Suppressor macrophage treated with lipopolysaccharide for 1 hour (primary cell): ENCODE measurements at regions not wholly inside any gene's neighbourhood (a gene's known extent, or its start where the extent isn't known, plus 50 kb on each side); places are given as distances from the start of the nearest gene placed in this dataset.
"Not testable (repeated sequence)": the region's sequence is repeated elsewhere in the genome, so short reads cannot be mapped to it uniquely, and the experiment has no call there.

Experiments used
- DNase-seq, 3 donors: peaks; one replicate each; pipeline ENCODE4 v3.0.0-alpha.2; 2020 to 2022

DNA sequence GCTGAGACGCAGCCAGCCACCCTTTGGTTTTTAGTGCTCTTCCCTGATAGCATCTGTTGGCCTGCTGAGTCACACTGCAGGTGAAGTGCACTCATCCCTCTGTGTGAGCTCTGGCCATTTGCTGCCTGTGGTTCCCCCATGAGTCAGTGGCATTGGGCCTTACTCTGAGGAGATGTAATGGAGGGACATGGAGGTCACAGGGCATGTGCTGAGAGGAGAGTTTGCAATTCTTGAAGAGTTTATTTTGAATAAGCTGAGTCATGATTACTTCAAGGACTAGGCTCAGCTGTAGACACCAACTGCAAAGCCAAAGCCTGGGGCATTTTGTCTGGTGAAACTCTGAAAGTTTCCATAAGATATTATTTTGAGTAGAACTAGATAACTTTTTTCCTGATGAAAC lies 200.3 kb downstream of the BCL2L11 start:
- peak; percentile 38 to 64 (median 50) for DNase-seq

DNA sequence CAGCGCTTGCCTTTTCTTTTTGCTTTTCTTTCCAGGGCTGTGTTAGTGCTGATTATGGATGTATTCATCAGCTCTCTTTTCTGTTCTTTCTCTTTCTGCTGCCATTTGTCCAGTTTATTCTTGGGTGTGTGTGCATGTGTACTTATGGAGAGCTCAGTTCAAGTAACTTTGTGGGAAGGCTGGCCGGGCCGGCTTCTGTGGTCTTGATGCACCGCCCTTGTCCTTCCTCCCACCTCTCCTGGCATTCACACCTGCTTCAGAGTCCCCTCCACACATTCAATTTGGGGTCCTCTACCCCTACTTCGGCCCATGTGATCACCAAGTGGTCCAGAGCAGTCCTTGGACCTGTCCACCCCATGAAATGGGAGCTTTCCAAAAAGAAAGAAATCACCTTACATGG lies 202.7 kb downstream of the BCL2L11 start:
- DNase-seq: not testable (repeated sequence)

DNA sequence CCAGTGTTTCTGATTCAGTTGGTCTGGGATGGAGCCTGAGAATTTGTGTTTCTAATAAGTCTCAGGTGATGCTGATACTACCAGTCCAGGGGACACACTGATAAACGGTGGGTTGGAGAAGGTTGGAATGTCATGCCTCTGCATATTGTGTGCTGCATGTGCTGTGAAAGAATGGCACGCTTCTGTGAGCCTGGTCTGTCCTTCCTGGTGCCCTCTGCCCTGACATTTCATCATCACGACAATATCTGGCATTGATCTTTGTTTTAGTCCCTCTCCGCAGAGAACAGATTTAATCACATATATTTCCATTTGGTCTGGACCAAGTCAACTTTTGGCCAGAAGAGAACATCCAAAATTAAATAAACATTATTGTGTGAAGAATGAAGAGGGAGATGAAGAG lies 207.0 kb downstream of the BCL2L11 start:
- not testable (repeated sequence) for DNase-seq

DNA sequence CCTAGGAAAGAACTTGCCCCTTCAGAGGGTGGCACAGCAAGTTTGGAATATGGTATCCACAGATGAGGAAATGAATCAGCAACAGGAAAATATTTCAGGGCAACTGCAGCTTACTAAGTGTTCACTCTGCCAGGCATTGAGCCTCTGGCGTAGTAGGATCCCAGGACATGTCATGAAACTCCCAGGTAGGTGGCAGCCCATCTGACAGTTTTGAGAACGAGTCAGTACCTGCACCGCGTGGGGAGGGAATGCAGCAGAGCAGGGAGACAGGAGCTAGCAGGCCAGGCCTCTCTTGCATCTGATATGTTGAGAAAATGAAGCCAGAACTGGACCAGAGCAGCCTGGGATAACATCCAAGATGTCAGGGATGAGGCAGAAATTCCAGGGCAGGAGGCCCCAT lies 208.6 kb downstream of the BCL2L11 start:
- not testable (repeated sequence) for DNase-seq

DNA sequence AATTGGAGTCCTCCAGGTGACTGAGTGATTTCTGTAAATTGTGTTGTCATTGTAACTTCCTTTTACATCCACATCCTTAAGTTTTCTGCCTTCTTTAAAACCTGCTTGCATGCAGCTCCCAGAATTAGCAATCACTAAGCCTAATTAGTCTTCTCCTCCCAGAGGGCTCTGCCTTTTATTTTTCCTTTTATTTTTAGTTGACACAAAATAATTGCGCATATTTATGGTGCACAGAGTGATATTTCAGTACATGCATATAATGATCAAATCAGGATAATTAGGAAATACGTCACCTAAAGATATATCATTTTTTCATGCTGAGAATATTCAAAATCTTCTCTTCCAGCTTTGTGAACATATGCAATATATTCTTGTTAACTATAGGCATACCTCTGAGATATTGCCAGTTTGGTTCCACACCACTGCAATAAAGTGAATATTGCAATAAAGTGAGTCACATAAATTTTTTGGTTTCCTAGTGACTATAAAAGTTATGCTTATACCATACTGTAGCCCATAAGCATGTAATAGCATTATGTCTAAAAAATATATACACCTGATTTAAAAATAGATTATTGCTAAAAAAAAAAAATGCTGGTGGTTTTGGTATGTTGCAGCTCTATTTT lies 210.5 kb downstream of the BCL2L11 start:
- DNase-seq: not testable (repeated sequence)

DNA sequence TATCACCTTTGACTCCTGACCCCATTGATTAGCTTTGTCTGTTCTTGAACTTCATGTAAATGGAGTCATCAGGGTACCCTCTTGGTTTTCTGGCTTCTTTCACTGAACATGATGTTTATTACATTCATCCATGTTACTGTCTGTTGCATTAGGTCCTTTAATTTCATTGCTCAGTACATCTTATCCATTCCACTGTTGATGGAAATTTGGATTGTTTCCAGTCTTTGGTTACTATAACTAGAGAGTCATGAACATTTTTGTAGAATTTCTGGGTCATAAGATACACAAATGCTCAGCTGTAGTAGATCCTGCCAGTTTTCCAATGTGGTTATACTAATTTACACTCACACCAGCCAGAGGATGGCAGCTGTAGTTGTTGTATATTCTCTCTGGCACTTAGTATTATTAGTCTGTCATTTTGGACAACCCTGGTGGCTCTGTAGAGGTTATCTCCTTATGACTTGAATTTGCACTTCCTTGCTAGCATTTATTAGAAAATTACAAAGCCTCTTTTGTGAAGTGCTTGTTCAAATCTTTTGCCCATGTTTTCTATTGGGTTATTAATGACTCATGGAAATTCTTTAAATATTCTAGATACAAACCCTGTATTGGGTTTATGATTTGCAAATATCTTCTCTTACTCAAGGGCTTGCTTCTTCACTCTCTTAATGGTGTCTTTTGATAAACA lies 214.7 kb downstream of the BCL2L11 start:
- not testable (repeated sequence) for DNase-seq

DNA sequence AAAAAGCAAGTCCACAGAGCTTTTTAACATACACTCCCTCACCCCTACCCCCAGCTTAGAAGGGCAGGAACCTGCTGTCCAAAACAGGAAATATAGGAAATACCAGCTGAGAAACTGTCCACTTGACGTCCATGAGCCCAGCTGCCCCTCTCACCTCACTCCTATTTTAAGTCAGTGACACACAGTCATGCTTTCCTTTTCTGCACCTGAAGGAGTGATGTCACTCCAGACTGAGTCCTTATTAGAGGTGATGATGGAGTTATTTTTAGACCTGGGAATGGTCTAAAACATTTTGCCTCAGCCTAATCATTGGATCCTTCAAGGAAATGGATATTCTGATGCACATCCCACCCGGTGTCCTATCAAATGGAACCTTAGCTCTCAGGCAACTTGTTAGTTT lies 217.8 kb downstream of the BCL2L11 start:
- DNase-seq: not testable (repeated sequence)

DNA sequence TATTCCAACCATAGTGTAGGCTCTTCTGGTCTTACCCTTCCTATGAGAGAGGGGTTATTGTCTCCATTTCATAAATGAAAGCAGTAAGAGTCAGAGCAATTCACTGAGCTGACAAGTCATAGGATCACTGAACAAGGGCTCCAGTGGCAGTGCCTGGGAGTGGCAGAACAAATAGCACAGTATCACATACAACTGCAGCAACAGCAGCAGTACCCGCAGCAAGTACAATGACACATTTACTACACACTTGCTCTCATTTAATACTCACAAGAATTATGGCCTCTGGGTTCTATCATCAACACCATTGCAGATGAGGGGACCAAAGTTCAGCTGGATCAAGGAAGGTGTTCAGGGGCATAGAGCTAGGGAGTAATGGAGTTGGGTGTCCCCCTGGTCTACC lies 218.8 kb downstream of the BCL2L11 start:
- not testable (repeated sequence) for DNase-seq

DNA sequence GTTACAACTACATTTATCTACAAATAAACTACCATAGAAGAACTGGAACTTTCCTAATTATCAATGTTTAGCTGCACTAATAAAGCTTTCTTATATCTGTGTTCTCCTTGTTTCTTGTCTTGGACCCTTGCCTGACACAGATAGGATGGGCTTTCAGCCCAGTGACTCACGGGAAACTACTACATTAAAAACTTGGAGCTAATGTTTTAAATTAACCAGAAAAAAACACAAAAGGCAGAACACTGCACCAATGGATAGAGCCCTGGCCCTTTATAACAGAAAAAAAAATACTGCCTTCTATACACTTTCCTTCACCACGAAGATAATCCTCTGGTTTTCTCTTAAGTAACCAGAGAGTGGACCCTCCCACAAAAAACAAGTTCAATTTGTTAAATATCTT lies 223.9 kb downstream of the BCL2L11 start:
- not testable (repeated sequence) for DNase-seq

DNA sequence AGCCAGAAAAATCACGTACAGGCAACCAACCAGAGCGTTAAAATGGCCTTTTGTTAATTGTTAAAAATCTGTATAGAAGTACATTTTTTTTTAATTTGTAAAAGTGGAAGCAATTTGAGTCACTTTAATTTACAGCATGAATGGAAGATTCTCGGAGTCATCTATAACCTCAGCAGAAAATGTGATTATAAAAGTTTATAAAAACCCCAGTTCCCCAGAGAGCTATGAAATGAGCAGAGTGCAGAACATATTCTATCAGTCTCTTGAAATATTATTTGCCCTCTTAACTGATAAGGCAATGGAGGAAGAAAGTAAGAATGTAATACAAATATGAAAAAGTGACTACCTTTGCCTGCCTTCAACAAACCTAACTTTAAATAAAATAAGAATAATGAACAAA lies 224.7 kb downstream of the BCL2L11 start:
- DNase-seq: not testable (repeated sequence)

DNA sequence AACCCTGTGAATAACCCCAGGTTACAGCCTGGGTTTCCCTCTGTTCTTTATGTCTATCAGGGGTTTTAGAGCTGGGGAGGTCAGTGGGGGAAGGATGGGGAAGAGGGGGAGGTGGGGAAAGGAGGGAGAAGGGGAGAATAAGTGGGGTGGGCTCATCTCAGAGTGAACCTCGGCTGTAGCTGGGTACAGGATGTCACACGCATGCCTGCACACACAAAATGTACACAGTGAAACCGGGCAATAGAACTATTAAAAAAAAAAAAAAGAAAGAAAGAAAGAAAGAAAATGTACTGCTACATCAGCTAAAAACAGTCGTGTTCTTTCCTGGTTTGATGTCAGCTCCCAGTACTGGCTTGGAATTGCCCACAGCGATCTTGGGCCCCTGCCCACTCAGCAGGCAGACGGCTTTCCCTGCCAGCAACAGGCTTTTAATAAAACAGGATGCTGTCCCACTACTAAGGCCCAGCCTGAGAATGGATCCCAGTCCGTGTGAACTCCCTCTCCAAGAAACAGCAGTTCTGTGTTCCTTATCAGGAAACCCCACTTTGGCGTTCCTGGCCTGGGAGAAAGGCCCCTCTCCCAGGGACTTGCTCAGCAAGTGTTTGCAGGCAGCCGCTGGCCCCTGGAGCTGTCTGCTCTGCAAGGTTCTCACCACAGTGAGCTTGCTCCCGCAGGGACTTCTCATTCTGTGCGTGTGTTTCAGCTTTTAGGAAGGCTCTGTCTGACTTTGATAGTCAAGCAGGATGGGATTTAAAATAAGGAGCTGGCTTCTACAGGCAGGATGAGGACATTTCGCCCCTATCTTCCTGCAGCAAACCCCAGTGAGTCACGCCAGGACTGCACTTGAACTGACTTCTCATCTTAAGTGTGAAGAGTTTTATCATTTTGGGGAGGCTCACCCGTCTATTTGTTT lies 225.6 kb downstream of the BCL2L11 start:
- not testable (repeated sequence) for DNase-seq

DNA sequence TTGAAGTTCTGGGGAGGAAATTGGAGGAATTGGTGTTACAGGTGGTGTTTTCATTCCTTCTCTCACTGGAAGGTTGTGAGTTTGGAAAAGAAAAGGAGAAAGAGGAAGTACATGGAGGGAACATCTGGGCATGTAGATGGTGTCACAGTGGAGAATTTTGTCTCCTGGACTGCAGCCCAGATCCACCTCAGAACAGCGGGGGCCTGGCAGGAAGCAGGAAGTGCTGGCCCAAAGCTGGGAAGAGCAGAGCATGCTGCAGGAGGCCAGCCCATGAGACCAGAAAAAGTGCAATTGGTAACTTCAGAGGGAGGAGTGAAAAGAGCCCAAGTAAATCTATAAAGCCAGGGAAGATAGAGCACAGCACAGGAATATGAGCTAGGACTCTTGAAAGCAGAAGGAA lies 227.0 kb downstream of the BCL2L11 start:
- not testable (repeated sequence) for DNase-seq

DNA sequence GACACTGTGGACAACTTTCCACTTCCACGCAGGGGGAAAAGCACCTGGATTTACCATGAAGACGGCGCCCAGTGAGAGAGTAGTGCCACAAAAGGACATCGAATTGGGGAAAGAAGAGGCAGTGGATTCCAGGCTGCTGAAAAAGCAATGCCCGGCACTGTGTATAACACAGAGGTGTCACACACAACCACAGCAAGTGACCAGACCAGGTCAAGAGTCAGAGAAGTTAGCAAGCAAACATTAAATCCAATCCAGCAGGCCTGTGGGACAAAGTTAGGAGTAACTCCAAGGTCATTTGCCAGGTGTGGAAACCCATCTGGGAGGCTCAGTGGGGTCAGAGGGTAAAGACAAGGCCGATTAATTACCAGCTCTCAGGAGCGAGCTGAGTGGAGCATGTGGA lies 227.6 kb downstream of the BCL2L11 start:
- not testable (repeated sequence) for DNase-seq

DNA sequence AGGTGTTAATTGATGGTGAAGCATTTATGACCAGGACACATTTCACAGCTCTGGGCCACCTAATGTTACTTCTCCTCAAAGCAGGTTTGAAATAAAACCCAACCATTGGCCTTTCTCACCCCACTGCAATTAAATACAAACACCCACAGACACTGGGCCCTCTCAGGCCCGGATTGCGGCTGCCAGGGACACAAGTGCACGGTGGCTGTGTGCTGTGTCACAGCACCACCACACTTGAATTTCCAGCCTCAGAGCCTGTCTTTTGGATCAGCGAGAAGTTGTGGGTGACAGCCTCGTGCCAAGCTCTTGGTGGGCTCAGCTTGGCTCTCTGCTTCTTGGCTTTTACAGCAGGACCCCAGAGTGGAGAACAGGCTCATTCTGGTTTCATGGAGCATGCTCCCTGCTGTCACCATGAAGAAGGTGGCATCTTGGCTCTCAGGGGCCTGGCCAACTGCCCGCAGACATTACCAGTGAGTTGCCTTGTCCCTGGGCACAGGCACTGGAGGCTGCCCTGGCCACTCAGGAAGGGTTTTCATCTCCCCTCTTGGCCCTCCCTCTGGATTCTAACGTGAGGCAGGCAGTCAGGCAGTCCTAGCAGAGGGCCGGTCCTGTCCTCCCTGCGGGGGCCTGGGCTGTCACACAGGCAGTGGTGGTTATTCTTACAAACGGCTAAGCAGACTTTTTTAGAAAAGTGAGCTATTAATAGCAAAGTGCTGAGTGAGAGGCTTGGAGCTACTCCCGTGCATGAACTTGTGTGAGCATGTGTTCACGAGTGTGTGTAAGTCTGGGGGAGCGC lies 234.5 kb downstream of the BCL2L11 start:
- not testable (repeated sequence) for DNase-seq

DNA sequence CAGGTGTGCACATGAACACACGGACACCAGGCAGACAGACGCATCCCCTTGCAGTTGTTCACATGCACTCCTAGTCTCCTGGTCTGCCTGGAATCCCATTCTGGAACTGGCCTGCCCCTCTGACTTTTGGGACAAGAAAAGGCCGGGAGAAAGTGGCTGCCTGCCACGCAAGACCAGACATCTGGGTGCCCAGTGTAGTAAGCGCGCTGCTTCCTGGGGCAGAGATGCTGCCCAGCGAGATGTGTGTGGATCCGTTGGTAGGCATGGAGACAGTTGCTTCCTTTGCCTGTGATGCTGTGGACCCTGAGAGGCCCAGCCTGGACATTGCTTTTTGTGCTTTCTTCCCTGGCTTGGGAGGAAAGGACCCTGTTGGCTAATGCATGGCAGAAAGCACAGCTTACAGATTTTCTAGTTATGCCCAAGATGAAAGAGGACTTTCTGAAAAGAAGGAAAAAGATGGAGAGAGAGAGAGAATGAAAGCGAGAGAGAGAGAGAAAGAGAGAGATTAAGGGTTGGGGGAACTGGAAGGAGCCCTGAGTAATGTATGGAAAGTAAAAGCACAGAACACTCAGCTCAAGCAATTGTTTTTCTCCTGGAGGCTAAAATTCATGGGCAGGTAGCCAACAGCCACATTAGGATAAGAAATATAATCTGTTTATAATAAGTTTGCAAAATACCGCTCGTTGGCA lies 235.3 kb downstream of the BCL2L11 start:
- DNase-seq: not testable (repeated sequence)

DNA sequence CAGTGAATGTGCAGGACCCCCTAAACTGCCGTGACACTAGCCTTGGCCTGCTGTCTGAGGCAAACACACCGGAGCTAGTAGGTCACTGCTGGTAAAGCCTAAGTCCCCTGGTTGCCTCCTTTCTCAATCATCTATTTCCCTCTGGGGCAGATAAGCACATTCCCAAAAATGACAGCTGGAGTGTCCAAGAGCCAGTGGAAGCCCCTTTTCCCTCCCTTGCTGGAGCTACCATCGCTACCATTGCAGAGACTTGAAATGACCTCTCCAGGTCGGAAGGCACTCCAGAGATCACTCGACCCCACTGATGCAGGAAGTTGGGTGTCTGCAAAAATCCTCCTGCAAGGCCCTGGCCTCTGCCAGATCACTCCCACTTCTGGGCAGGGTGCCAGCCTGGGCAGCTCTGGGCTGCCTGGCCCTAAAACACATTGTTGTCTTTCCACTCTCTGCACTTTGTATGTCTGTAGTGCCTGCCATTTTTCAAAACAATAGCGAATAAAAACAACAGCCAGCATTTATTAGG lies 235.9 kb downstream of the BCL2L11 start:
- DNase-seq: peak in 1 of 3 donors; percentile 8

DNA sequence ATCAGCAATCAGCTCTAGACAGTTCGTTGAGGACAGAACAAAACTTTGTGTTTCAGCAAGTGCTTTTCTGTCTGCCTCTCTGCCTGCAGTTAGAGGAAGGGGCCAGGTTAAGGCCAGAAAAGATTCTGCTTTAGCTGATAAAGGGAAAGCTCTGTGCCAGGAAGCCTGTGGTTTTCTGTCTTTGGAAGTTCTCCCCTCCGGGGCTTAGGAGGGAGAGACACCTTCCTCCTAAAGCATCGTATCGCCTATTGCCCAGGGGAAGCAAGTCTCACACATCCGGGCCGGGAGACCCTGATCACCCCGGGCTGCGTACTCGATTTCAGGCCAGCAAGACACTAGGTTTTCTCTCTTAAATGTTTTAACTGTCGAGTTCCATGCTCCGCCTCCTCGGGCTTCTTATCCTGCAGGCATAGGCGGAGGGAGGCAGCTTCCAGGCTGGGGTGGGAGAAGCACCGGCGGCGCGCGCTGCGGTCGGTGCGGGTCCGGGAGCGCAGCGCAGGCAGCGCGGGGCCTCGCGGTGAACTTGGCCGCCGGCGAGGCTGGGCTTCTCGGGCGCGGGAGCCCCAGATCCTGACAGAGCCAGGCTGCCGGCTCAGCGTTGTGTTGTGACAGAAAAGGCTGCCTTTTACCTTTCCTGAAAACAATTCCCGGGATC lies 245.4 kb downstream of the BCL2L11 start:
- DNase-seq: not testable (repeated sequence)

DNA sequence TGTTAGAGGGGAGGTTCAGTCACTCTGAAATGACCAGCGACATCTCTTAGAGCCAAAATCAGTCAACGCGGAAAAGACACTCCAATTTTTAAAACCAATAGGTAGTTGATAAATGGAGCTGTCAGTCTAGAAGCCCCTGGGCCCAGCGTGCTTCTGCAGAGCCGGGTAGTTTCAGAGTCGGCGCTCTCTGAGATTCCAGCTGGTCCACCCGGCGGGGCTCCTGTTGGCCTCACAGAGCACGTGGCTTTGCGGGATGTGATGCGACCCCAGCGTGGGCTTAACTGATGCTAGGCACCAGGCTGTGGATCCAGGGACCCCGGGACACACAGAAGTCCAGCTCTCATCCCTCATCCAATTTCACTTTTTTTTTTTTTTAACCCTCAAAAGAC lies 245.9 kb downstream of the BCL2L11 start:
- DNase-seq: not testable (repeated sequence)

DNA sequence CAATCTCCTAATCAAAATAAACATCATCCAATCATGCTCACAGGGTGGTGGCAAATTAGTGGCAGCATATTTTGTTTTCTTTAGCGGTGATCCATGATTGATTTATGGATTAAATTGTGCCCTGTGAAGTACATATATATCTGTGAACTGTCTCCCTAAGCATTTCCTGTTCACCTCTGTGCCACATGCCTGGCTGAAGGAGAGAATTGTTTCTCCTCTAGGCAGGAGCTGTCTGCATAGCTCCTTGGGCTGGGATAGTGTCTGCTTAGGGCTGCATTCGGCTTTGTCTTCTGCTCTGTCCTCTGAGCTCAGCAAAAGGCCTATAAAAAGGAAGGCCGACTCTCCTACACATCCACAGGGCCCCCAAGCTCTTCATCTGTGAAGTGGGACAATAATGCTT lies 246.4 kb downstream of the BCL2L11 start:
- DNase-seq: not testable (repeated sequence)

DNA sequence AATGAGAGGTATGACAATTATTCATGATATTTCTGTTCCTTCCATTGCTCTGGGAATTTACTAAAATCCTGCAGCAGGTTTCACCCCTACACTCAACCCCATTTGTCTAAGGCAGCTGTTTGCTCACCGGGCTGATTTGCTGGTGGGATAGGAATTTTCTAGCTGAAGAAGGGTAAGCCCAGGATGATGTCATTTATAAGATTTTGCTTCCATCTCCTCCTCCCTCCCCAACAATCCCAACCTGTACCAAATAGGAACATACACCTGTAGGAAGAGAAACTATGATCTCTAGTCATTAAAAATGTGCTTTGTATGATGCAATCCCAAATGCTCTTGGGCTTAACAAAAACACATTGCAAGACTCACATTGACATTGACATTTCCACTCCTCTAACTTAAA lies 247.2 kb downstream of the BCL2L11 start:
- DNase-seq: peak in 2 of 3 donors; percentile 8 to 19

DNA sequence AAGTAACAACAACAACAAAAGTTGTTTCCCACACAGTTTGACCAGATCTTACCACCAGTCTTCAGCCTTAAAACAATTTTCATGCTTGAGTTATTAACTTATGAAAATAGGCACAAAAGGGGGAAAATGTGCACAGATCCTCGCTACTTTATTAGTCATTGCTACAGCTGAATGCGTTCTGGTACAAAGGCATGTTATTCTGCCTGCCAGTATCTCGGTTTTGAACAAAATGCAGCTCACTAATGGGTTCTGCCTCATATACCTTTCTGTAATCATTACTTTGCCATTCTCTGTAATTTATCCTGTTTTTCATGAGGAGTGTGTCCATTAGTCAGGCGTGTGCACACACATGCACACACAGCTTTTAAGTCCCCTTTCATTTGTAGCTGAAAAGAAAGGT lies 247.6 kb downstream of the BCL2L11 start:
- not testable (repeated sequence) for DNase-seq
